ENCODE measurements at regions not wholly inside any gene's neighbourhood (a gene's known extent, or its start where the extent isn't known, plus 50 kb on each side); places are given as distances from the start of the nearest gene placed in this dataset.

DNA sequence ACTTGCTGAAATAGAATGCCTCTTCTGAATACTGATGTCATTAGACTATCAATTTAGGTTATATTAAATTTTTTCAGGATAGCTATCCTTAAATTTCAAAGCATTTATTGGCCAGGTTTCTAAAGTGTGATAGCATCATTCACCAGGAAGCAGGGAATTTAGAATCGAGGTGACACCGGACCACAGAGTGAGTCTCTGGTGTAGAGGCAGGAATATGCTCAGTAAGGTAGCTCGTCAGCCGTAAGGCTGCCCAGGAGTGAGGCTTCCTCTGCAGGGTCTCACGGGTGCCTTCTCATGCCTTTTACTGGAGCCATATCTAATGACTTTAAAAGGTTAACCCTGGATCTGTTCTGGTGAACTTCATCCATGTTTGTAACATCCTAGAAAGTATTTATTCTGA lies 170.8 kb upstream of the KLF14 start:
- TF ChIP-seq CTCF (IDR thresholded peaks at IDR 0.05) = no peak
- no peak for TF ChIP-seq POLR2A (IDR thresholded peaks at IDR 0.05)
- no peak for TF ChIP-seq EP300 (IDR thresholded peaks at IDR 0.05)

Measured in tibial nerve (tissue), 4 donors.